GM23338 (cell line): ENCODE measurements at regions not wholly inside any gene's neighbourhood (a gene's known extent, or its start where the extent isn't known, plus 50 kb on each side); places are given as distances from the start of the nearest gene placed in this dataset.

ENCODE experiments used
- CTCF ChIP-seq, 2 experiments: fragments of 200-600 bp in 1 of 2; sonication (generic) in 1 of 2; conservative IDR thresholded peaks; 2 replicates each; pipeline versions ENCODE4 v1.5.1 to v1.6.1; 2016 to 2017; ENCODE audit warnings: antibody characterized with exemption in 2 of 2, low read depth in 2 of 2, mild to moderate bottlenecking in 2 of 2, moderate library complexity in 1 of 2
- EZH2 ChIP-seq: fragments of 200-600 bp; sonication (generic); IDR thresholded peaks from one replicate; pipeline ENCODE4 v1.8.0; 2017; ENCODE audit warnings: antibody characterized with exemption, mild to moderate bottlenecking, low read depth; ENCODE audit not compliant: unreplicated experiment
- EZH2phosphoT487 ChIP-seq: fragments of 200-600 bp; sonication (generic); IDR thresholded peaks from one replicate; pipeline ENCODE4 v1.8.1; 2018; ENCODE audit warnings: antibody characterized with exemption; ENCODE audit not compliant: unreplicated experiment
- POLR2AphosphoS5 ChIP-seq: IDR thresholded peaks from 2 replicates; pipeline ENCODE4 v1.6.1; 2016; ENCODE audit warnings: antibody characterized with exemption, low read depth
- REST ChIP-seq: IDR thresholded peaks from one replicate; pipeline ENCODE4 v1.6.1; 2018; ENCODE audit warnings: antibody characterized with exemption; ENCODE audit not compliant: unreplicated experiment
- STAT1 ChIP-seq: IDR thresholded peaks from one replicate; pipeline ENCODE4 v1.6.1; 2016; ENCODE audit warnings: antibody characterized with exemption; ENCODE audit not compliant: unreplicated experiment

DNA sequence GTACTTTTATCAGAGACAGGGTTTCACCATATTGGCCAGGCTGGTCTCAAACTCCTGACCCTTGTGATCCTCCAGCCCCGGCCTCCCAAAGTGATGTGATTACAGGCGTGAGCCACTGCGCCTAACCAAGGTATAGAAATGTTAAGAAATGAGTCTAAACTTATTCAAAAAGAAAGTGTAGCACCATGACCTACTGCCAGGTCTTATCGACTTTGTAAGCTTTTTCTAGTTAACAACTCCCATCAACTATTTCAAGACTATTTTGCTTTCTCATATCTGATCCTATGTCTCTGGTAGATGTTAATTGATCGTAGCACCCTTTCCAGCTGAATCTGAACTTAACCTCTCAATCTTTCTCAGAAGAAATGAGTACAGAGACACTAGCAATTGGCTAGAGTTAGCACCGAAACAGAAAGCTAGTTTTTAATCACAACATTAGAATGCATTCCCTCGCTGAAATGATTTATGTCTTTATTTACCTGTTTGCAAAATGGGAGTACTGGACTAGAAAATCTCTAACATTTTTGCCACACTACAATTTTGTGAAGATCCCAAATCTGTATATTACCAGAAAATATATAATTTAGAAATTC lies 114.0 kb upstream of the HGF start:
- TF ChIP-seq CTCF (conservative IDR thresholded peaks at IDR 0.05; ENCODE audit: low read depth in 2 of 2) (no peak), EZH2phosphoT487 (no peak), POLR2AphosphoS5 (no peak), REST (no peak), EZH2 (no peak), STAT1 (no peak)
